ENCODE measurements at regions not wholly inside any gene's neighbourhood (a gene's known extent, or its start where the extent isn't known, plus 50 kb on each side); places are given as distances from the start of the nearest gene placed in this dataset.
"Not testable (repeated sequence)": the region's sequence is repeated elsewhere in the genome, so short reads cannot be mapped to it uniquely, and the experiment has no call there.

DNA sequence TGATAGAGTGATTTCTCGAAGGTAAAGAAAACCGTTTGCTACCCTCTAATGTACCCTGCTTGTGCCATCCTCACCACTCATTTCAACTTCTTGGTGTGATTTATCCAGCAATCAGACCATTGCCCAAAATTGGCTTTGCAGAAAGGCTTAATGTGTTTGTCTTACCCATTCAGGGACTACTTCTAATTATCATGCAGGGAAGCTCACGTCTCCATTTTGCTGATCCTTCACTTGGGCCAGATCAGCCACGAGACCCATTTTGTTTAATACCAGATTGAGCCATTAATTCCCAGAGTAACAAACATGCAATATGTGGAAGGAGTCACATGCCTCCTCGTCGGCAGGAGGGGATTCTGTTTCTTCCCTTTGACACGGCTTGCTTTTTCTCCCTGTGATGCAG lies 51.1 kb upstream of the CRY1 start:
- no peak for ATAC-seq
- DNase-seq, result no peak

GRCh38 chr12:107144990-107145389 lies 51.6 kb upstream of the CRY1 start:
- ATAC-seq (no peak), DNase-seq (no peak)

DNA sequence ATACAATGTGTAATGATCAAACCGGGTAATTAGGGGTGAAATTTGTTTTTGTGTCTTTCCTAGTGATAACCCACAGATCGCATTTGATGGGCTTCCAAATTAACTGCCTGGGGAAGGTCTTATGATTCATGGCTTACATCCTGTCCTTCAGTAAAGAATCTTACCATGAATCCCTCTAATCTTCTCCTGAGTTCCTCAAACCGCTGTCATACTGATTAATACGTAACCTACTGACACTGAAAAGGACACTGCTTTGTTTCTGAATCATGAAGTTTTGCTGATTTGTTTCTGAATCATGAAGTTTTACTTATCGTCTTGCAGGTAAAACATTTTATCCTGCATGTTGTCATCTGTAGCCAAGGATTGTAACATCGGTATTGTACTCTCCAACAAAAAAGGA lies 52.0 kb upstream of the CRY1 start:
- DNase-seq (no peak), ATAC-seq (no peak)

DNA sequence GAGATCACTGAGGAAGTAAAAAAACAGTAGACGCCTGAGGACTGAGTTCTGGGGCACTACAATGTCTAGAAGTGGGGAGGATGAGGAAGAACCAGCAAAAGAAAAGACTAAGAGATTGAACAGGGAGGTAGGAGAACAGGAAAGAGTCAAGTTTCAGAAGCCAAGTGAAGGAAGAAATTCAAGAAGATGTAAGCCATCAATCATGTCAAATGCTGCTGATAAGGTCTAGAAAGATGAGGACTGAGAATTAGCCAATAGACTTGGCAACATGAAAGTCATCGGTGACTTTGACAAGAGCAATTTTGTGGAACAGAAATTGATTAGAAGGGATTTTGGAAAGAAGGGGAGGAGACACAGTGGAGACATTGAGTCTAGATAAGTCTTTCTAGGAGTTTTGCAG lies 54.8 kb upstream of the CRY1 start:
- ATAC-seq (no peak), DNase-seq (no peak)

DNA sequence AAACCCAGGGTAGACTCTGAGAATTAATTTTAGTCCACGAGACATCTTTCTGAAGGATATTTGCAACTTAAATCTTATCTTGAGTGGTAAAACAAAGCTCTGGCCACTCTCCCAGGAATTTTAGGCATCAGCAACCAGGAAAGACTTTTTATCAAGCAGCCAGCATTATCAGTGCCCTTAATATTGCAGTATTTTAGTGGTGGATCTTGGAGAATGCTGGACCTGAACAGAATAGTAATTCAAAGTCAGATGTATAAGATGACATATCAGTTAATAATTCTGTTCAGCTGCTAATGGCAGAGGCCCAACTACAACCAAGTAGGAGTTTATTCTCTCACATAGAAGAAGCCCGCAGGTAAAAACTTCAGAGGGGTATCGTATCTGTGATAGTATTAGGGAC lies 59.0 kb upstream of the CRY1 start:
- DNase-seq (no peak), ATAC-seq (no peak)

DNA sequence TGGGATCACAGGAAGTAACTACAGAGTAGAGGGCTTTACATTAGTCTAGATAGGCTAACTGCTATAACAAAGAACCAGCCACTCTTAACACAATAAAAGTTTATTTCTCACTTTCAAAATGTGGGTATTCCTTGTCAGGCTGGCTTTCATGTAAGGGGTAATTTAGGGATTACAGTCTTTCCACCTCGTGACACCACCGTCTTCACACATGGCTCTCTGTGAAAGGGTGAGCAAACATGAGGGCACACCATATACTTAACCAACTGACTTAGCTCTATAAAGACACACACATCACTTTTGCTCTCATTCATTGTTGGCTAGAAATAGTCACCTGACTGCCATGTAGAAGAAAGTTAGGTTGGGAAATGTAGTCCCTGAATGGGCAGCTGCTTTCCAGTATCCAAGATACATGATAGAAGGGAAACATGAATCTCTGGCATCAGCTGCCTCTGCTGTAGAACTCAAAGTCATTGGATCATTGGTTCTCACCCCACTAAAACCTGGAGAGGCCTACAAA lies 66.1 kb upstream of the CRY1 start:
- DNase-seq, result no peak
- no peak for ATAC-seq

GRCh38 chr12:107163413-107163812 lies 70.1 kb upstream of the CRY1 start:
- no peak for DNase-seq
- ATAC-seq, result no peak

- DNase-seq (no peak), ATAC-seq (no peak)
Measured at GRCh38 chr12:107164392-107164791, 71.0 kb upstream of the CRY1 start.

GRCh38 chr12:107165581-107165980 lies 72.2 kb upstream of the CRY1 start:
- ATAC-seq (peak; percentile 63), DNase-seq (no peak)

GRCh38 chr12:107167756-107168155 lies 74.4 kb upstream of the CRY1 start:
- ATAC-seq (no peak), DNase-seq (no peak)

DNA sequence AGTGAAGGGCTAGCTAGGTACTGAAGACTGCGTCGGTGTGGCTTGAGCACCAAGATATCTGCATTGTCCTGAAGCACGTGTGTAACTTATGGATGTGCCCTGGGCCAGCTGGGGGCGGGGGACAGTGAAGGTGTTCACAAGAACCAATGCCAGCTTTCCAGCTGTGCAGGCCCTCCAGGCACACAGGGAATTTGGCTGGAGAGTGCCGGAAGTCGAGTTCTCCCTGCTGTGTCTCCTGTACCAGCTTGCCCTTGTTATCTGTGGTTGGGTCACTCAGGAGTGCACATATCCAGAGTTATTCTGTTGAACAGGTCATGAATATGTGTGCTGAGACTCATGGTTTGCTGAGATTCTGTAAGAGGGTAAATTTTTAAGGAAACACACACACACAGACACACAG lies 75.9 kb upstream of the CRY1 start:
- ATAC-seq (no peak), DNase-seq (no peak)

DNA sequence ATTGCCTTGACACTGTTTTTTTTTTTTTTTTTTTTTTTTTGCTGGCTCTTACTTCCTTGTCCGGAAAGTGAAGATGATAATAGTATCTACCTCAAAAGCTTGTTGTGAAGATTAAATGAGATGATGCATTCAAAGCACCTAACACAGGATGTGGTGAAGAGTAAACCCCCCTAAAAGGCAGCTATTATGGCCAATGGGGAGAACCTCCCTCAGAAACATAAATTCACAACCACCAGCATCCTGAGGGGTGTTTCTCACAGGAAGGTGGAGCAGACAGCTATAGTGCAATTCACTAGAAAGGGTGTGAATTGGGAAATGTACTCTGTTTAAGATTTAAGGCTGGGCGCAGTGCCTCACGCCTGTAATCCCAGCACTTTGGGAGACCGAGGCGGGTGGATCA lies 85.4 kb upstream of the CRY1 start:
- peak; percentile 46 for ATAC-seq
- no peak for DNase-seq

DNA sequence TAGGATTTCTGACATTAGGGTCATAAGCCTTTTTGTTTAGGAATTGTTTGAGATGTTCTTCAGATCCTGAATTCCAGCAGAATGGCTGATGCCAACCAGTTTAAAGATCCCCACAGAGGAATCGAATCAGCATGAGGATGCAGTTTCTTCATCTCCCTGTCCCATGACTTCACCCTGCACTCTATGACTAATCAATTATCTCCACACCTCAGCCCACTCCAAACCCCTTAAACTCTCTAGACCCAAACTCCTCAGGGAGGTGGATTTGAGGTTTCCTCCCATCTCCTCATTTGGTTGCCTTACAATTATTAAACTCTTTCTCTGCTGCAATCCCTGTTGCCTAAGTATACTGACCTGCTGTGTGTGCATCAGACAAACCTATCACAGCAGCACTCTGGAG lies 86.5 kb upstream of the CRY1 start:
- ATAC-seq (no peak), DNase-seq (no peak)

DNA sequence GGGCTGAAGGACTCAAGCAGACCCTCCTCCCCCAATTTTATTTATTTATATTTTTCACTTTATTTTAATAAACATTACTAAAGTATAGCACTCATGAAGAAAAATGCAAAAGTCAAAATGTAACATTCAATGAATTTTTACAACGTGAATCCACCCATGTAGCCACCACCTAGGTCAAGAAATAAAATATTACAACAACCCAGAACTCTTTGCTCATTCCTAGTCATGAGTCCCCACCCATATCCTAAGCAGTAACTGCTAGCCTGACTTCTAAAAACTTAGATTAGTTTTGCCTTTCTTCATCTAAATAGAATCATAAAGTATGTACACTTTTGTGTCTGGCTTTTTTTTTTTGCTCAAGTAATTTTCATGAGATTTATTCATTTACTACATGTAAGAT lies 86.9 kb upstream of the CRY1 start:
- DNase-seq (no peak), ATAC-seq (no peak)

- ATAC-seq (no peak), DNase-seq (no peak)
Measured at GRCh38 chr12:107184359-107184930, 91.1 kb upstream of the CRY1 start.

GRCh38 chr12:107196681-107197080 lies 103.3 kb upstream of the CRY1 start:
- ATAC-seq, result no peak

GRCh38 chr12:107200394-107200793 lies 107.0 kb upstream of the CRY1 start:
- peak; percentile 86 for ATAC-seq
- no peak for DNase-seq

More at GRCh38 chr12:107196681-107197080, 103.3 kb upstream of the CRY1 start:
- DNase-seq, result no peak

DNA sequence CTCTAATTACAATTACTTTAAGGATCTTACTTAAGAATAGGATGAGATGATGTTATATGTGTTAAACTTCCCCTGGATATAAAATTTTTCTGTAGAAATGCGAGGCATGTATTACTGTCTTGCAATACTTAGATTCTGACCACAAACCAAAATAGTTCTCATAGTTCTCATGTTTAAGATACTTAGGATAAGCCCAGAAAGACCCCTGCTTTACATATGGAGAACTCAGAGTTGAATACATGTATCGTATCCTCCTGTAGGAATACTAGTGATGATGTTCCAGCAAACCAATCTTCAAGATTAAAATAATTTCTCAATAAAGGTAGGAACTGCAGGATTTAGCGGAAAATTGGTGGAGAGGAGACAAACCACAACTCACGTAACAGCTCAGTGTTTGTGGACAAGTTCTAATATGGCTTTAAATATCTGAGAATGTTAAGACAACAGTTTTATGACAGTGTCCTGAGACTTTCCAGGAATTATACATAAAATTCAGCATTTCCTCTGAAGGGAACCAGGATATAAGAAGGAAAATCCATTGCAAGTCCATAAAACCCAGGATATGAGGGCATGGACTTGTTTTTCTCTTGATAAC lies 114.7 kb upstream of the CRY1 start:
- DNase-seq (no peak), ATAC-seq (no peak)

DNA sequence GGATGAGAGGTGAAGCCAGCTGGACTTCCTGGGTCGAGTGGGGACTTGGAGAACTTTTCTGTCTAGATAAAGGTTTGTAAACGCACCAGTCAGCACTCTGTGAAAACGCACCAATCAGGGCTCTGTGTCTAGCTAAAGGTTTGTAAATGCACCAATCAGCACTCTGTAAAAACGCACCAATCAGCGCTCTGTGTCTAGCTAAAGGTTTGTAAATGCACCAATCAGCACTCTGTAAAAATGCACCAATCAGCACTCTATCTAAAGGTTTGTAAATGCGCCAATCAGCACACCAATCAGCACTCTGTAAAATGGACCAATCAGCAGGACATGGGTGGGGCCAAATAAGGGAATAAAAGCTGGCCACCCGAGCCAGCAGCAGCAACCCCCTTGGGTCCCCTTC lies 116.4 kb upstream of the CRY1 start:
- not testable (repeated sequence) for ATAC-seq

DNA sequence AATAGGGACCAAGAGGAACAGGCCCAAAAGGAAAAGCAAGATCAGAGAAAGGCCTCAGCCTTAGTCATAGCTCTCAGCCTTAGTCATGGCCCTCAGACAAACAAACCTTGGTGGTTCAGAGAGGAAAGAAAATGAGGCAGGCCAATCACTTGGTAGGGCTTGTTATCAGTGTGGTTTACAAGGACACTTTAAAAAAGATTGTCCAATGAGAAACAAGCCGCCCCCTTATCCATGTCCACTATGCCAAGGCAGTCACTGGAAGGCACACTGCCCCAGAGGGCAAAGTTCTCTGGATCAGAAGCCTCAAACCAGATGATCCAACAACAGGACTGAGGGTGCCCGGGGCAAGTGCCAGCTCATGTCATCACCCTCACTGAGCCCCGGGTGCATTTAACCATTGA lies 121.0 kb upstream of the CRY1 start:
- ATAC-seq (peak; percentile 61), DNase-seq (peak; percentile 5)

More for the DNA sequence above, 116.4 kb upstream of the CRY1 start:
- DNase-seq, result not testable (repeated sequence)

DNA sequence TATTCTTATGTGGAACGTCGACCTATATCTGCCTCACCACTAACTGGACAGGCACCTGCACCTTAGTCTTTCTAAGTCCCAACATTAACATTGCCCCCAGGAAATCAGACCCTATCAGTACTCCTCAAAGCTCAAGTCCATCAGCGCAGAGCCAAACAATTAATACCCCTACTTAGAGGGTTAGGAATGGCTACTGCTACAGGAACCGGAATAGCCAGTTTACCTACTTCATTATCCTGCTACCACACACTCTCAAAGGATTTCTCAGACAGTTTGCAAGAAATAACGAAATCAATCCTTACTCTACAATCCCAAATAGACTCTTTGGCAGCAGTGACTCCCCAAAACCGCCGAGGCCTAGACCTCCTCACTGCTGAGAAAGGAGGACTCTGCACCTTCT lies 123.1 kb upstream of the CRY1 start:
- not testable (repeated sequence) for ATAC-seq

DNA sequence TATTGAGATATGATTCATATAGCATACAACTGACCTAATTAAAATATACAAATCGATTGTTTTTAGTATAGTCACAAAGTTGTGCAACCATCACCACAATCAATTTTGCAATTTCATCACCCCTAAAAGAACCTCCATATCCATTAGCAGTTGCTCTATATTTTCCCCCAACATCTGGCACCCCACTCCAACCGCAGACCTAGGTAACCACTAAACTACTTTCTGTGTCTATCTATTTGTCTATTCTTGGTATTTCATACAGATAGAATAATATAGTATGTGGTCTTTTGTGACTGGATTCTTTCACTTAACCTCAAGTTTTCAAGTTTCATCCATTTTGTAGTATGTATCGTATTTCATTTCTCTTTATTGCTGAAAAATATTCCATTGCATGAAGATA lies 126.0 kb upstream of the CRY1 start:
- ATAC-seq (no peak), DNase-seq (no peak)

More for the DNA sequence above, 123.1 kb upstream of the CRY1 start:
- not testable (repeated sequence) for DNase-seq

DNA sequence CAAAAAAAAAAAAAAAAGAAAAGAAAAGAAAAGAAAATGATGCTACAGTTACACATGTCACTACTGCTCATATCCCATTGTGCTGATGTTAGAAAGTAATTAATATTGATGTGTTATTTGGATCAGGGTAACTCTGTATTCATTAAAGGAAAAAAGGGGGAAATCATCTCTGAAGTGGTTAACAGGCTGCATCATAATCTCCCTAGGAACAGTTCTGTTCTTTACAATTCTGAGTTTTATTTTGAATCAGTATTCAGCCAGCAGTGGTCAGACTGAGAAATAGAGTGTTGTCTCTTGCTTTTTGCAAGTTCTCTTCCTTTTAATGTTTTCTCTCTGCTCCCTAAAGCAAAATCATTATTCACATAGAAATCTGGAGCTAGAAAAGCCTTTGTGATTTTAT lies 128.6 kb upstream of the CRY1 start:
- DNase-seq, result no peak
- ATAC-seq, result peak; percentile 52

GRCh38 chr12:107223821-107224220 lies 130.5 kb upstream of the CRY1 start:
- DNase-seq (no peak), ATAC-seq (no peak)

Measured in stimulated activated naive CD8-positive, alpha-beta T cell treated with anti-CD3 and anti-CD28 coated beads, Interleukin-15, Interleukin-2, amounts not matched to agents 100 U/mL and 50 U/mL, for 24 hours (primary cell).